DMS53 treated with DMSO at 0.1 percent for 48 hours (cell line): ENCODE measurements at regions not wholly inside any gene's neighbourhood (a gene's known extent, or its start where the extent isn't known, plus 50 kb on each side); places are given as distances from the start of the nearest gene placed in this dataset.
"Not testable (repeated sequence)": the region's sequence is repeated elsewhere in the genome, so short reads cannot be mapped to it uniquely, and the experiment has no call there.

ENCODE experiments used
- DNase-seq: peaks from one replicate; lab custom pipeline; 2025; ENCODE audit not compliant: unreplicated experiment; lab: John Stamatoyannopoulos, UW

GRCh38 chr7:156021471-156021870 lies 209.2 kb upstream of the SHH start:
- DNase-seq = no peak

GRCh38 chr7:156020566-156020965 lies 208.3 kb upstream of the SHH start:
- DNase-seq = no peak

GRCh38 chr7:156019776-156020565 lies 207.7 kb upstream of the SHH start:
- DNase-seq = no peak

GRCh38 chr7:156019308-156019707 lies 207.0 kb upstream of the SHH start:
- DNase-seq = no peak

GRCh38 chr7:156017916-156018700 lies 205.8 kb upstream of the SHH start:
- DNase-seq = no peak

GRCh38 chr7:156017431-156017830 lies 205.2 kb upstream of the SHH start:
- DNase-seq = no peak

- DNase-seq = no peak
Measured at GRCh38 chr7:156015237-156016020, 203.2 kb upstream of the SHH start.

GRCh38 chr7:156014808-156015207 lies 202.5 kb upstream of the SHH start:
- no peak for DNase-seq

- DNase-seq = no peak
Measured at GRCh38 chr7:156014201-156014600, 201.9 kb upstream of the SHH start.

- no peak for DNase-seq
Measured at GRCh38 chr7:156012412-156012811, 200.1 kb upstream of the SHH start.

GRCh38 chr7:156009569-156009968 lies 197.3 kb upstream of the SHH start:
- no peak for DNase-seq

GRCh38 chr7:156006876-156007275 lies 194.6 kb upstream of the SHH start:
- DNase-seq = not testable (repeated sequence)

- no peak for DNase-seq
Measured at GRCh38 chr7:156006024-156006423, 193.8 kb upstream of the SHH start.

GRCh38 chr7:156005202-156005691 lies 193.0 kb upstream of the SHH start:
- DNase-seq = no peak

- no peak for DNase-seq
Measured at GRCh38 chr7:156004265-156005201, 192.3 kb upstream of the SHH start.

GRCh38 chr7:156003220-156004162 lies 191.2 kb upstream of the SHH start:
- no peak for DNase-seq

GRCh38 chr7:156002362-156003066 lies 190.3 kb upstream of the SHH start:
- no peak for DNase-seq

- no peak for DNase-seq
Measured at GRCh38 chr7:156001496-156002260, 189.4 kb upstream of the SHH start.
